ENCODE measurements at regions not wholly inside any gene's neighbourhood (a gene's known extent, or its start where the extent isn't known, plus 50 kb on each side); places are given as distances from the start of the nearest gene placed in this dataset.

DNA sequence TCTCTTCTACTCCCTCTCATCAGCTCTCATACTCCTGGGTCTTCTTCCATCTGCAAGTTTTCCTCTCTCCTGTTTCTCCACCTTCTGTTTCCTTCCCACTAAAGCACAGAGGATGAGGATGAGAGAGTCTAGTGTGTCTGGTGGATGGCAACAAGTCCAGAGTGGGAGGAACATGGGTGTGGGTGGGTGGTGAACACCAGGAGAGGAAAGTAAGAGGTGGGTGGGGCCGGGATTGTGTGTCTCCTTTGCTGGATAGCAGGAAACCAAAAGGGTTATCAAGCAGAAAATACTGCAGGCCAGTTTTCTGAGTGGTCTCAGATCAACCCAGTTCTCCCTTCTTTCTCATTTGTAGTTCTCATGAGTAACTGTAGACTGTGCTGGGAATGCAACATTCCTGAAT is 52.9 kb upstream of the EPHB1 start:
- no peak for FAIRE-seq
- no peak overlapping the region for H3K27ac Mint-ChIP-seq (ENCODE audit: unreplicated experiment)
- H3K4me1 Mint-ChIP-seq (ENCODE audit: low read depth, unreplicated experiment): no peaks in the 10 kb centered on the region

DNA sequence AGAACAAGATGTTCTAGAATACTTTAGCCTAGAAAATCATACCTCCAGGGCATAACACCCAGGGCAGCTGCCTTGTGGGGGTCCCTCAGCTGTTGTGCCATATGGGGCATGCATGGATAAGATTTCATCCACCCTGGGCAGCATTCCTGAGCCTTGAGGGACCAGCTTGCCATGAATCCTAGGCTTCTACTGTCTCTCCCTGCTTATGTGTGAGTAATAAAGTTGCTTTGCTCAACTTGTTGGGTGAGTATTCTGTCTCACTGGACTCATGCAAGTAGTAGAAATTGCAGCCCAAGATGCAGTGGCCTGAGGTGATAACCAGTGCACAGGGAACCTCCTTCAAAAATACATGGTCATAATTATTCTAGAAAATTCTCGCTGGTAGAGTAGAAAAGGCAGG is 52.1 kb upstream of the EPHB1 start:
- H3K36me3 ChIP-seq (ENCODE audit: insufficient read depth, low read length): no peaks in the 10 kb centered on the region
- no peak overlapping the region for H3K9ac ChIP-seq (ENCODE audit: low read length)
- Mint-ChIP-seq H3K27me3 (ENCODE audit: low read depth, unreplicated experiment) (peaks cover 38% of the 10 kb centered on the region), H3K9me3 (ENCODE audit: unreplicated experiment) (peaks cover 2% of the 10 kb centered on the region), H3K4me3 (ENCODE audit: unreplicated experiment) (no peak overlapping the region), H3K4me1 (ENCODE audit: low read depth, unreplicated experiment) (no peaks in the 10 kb centered on the region), H3K36me3 (ENCODE audit: low read depth, unreplicated experiment) (no peaks in the 10 kb centered on the region), H3K27ac (ENCODE audit: unreplicated experiment) (no peak overlapping the region)
- H3K4me3 ChIP-seq (ENCODE audit: insufficient read depth, low read depth, low read length): no peak overlapping the region
- FAIRE-seq (no peak), DNase-seq (ENCODE audit: low read depth) (no peak)
- no peak overlapping the region for H3K4me2 ChIP-seq (ENCODE audit: low read length)
- H3K9me3 ChIP-seq (ENCODE audit: insufficient read depth, low read depth, low read length): no peaks in the 10 kb centered on the region
- H2AFZ ChIP-seq (ENCODE audit: low read depth, low read length): no peak overlapping the region
- no peaks in the 10 kb centered on the region for H3K79me2 ChIP-seq (ENCODE audit: insufficient read depth, low read length)
- no peaks in the 10 kb centered on the region for H3K4me1 ChIP-seq (ENCODE audit: insufficient read depth, low read length)
- no peak overlapping the region for H3K27ac ChIP-seq (ENCODE audit: low read depth, low read length)
- TF ChIP-seq EZH2 (IDR thresholded peaks at IDR 0.05; ENCODE audit: insufficient read depth, low read length): no peak
- TF ChIP-seq, protein P1, sequence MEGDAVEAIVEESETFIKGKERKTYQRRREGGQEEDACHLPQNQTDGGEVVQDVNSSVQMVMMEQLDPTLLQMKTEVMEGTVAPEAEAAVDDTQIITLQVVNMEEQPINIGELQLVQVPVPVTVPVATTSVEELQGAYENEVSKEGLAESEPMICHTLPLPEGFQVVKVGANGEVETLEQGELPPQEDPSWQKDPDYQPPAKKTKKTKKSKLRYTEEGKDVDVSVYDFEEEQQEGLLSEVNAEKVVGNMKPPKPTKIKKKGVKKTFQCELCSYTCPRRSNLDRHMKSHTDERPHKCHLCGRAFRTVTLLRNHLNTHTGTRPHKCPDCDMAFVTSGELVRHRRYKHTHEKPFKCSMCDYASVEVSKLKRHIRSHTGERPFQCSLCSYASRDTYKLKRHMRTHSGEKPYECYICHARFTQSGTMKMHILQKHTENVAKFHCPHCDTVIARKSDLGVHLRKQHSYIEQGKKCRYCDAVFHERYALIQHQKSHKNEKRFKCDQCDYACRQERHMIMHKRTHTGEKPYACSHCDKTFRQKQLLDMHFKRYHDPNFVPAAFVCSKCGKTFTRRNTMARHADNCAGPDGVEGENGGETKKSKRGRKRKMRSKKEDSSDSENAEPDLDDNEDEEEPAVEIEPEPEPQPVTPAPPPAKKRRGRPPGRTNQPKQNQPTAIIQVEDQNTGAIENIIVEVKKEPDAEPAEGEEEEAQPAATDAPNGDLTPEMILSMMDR (IDR thresholded peaks at IDR 0.05; ENCODE audit: insufficient read depth, low read depth, low read length): no peak
- H3K27me3 ChIP-seq (ENCODE audit: insufficient read depth, low read length): peaks cover 5% of the 10 kb centered on the region
- no peaks in the 10 kb centered on the region for H4K20me1 ChIP-seq (ENCODE audit: insufficient read depth, low read length)

More for the DNA sequence above, 52.9 kb upstream of the EPHB1 start:
- Histone ChIP-seq H3K36me3 (ENCODE audit: insufficient read depth, low read length) (no peaks in the 10 kb centered on the region), H3K79me2 (ENCODE audit: insufficient read depth, low read length) (no peaks in the 10 kb centered on the region), H2AFZ (ENCODE audit: low read depth, low read length) (no peak overlapping the region), H3K4me3 (ENCODE audit: insufficient read depth, low read depth, low read length) (no peak overlapping the region), H3K4me2 (ENCODE audit: low read length) (no peak overlapping the region), H3K27me3 (ENCODE audit: insufficient read depth, low read length) (peaks cover 5% of the 10 kb centered on the region), H3K27ac (ENCODE audit: low read depth, low read length) (no peak overlapping the region), H3K9ac (ENCODE audit: low read length) (no peak overlapping the region), H3K4me1 (ENCODE audit: insufficient read depth, low read length) (no peaks in the 10 kb centered on the region), H4K20me1 (ENCODE audit: insufficient read depth, low read length) (no peaks in the 10 kb centered on the region), H3K9me3 (ENCODE audit: insufficient read depth, low read depth, low read length) (no peaks in the 10 kb centered on the region)
- no peak for TF ChIP-seq EZH2 (IDR thresholded peaks at IDR 0.05; ENCODE audit: insufficient read depth, low read length)
- TF ChIP-seq, protein P1 (IDR thresholded peaks at IDR 0.05; ENCODE audit: insufficient read depth, low read depth, low read length): no peak
- Mint-ChIP-seq H3K36me3 (ENCODE audit: low read depth, unreplicated experiment) (no peaks in the 10 kb centered on the region), H3K9me3 (ENCODE audit: unreplicated experiment) (peaks cover 2% of the 10 kb centered on the region), H3K4me3 (ENCODE audit: unreplicated experiment) (no peak overlapping the region), H3K27me3 (ENCODE audit: low read depth, unreplicated experiment) (peaks cover 35% of the 10 kb centered on the region)
- DNase-seq (ENCODE audit: low read depth): no peak

Data from astrocyte (in vitro differentiated cells and primary cell).